ENCODE measurements at regions not wholly inside any gene's neighbourhood (a gene's known extent, or its start where the extent isn't known, plus 50 kb on each side); places are given as distances from the start of the nearest gene placed in this dataset.

DNA sequence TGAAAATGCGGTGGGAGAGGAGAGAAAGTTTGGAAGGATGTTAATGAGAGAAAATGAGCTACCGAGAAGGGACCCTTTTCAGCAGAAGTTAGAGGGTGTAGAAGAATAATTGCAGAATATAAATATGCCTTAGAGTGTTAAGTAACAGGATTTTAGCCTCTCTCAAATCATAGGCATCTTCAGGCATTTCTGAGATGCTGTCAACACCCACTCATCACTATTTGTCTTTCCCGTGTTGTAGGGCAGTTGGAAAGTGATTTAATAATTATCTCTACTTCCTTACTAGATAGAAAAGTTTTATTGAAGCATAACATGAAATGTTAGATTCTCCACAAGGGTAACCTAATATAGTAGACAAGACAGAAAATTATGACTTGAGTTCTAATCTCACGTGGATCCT lies 96.4 kb upstream of the RGS4 start:
- ChIA-PET CTCF (no interaction called here), POLR2A (interaction anchor here (0.5 kb wide), 1 partner anchor 492 kb away, joined by 6 read pairs; no protein-coding TSS in a partner anchor)
- H3K4me3 ChIP-seq (ENCODE audit: low read depth in 2 of 2, low read length in 2 of 2): no peak overlapping the region
- no peaks in the 10 kb centered on the region for H3K9me3 ChIP-seq (ENCODE audit: control insufficient read depth, insufficient read depth, low read depth, low read length)
- H3K4me1 ChIP-seq (ENCODE audit: control insufficient read depth, insufficient read depth, low read length): no peaks in the 10 kb centered on the region
- no peaks in the 10 kb centered on the region; the same call in 1 of the 2 replicates for H3K27me3 ChIP-seq (ENCODE audit: control insufficient read depth, insufficient read depth, low read length)
- ATAC-seq: no peak
- in situ Hi-C loops (cut with HindIII; ENCODE audit: low pct_unique_long_range_greater_than_20kb, low sequenced_read_pairs): no loop called here
- no peaks in the 10 kb centered on the region for H3K36me3 ChIP-seq (ENCODE audit: control insufficient read depth, insufficient read depth, low read length)
- no TSS peak for BruUV-seq (replicated peaks)
- H3K27ac ChIP-seq (ENCODE audit: low read length): no peak overlapping the region
- TF ChIP-seq, protein P1, sequence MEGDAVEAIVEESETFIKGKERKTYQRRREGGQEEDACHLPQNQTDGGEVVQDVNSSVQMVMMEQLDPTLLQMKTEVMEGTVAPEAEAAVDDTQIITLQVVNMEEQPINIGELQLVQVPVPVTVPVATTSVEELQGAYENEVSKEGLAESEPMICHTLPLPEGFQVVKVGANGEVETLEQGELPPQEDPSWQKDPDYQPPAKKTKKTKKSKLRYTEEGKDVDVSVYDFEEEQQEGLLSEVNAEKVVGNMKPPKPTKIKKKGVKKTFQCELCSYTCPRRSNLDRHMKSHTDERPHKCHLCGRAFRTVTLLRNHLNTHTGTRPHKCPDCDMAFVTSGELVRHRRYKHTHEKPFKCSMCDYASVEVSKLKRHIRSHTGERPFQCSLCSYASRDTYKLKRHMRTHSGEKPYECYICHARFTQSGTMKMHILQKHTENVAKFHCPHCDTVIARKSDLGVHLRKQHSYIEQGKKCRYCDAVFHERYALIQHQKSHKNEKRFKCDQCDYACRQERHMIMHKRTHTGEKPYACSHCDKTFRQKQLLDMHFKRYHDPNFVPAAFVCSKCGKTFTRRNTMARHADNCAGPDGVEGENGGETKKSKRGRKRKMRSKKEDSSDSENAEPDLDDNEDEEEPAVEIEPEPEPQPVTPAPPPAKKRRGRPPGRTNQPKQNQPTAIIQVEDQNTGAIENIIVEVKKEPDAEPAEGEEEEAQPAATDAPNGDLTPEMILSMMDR (IDR thresholded peaks at IDR 0.05): no peak
- TF ChIP-seq, protein P2, sequence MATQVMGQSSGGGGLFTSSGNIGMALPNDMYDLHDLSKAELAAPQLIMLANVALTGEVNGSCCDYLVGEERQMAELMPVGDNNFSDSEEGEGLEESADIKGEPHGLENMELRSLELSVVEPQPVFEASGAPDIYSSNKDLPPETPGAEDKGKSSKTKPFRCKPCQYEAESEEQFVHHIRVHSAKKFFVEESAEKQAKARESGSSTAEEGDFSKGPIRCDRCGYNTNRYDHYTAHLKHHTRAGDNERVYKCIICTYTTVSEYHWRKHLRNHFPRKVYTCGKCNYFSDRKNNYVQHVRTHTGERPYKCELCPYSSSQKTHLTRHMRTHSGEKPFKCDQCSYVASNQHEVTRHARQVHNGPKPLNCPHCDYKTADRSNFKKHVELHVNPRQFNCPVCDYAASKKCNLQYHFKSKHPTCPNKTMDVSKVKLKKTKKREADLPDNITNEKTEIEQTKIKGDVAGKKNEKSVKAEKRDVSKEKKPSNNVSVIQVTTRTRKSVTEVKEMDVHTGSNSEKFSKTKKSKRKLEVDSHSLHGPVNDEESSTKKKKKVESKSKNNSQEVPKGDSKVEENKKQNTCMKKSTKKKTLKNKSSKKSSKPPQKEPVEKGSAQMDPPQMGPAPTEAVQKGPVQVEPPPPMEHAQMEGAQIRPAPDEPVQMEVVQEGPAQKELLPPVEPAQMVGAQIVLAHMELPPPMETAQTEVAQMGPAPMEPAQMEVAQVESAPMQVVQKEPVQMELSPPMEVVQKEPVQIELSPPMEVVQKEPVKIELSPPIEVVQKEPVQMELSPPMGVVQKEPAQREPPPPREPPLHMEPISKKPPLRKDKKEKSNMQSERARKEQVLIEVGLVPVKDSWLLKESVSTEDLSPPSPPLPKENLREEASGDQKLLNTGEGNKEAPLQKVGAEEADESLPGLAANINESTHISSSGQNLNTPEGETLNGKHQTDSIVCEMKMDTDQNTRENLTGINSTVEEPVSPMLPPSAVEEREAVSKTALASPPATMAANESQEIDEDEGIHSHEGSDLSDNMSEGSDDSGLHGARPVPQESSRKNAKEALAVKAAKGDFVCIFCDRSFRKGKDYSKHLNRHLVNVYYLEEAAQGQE (IDR thresholded peaks at IDR 0.05; ENCODE audit: insufficient read depth in 1 of 2, low read depth in 2 of 2, low read length in 1 of 2): no peak
- TF ChIP-seq TCF7L2 (IDR thresholded peaks at IDR 0.05; ENCODE audit: low read depth, low read length) (no peak), SIN3A (IDR thresholded peaks at IDR 0.05; ENCODE audit: borderline replicate concordance, insufficient read depth, low read depth, low read length) (no peak), POLR2AphosphoS5 (IDR thresholded peaks at IDR 0.05; ENCODE audit: low read depth, low read length) (no peak)
- no peak for DNase-seq (ENCODE audit: low read depth, low spot score)
- intact Hi-C loops (cut with micrococcal nuclease; ENCODE audit: unreplicated experiment): no loop called here

DNA sequence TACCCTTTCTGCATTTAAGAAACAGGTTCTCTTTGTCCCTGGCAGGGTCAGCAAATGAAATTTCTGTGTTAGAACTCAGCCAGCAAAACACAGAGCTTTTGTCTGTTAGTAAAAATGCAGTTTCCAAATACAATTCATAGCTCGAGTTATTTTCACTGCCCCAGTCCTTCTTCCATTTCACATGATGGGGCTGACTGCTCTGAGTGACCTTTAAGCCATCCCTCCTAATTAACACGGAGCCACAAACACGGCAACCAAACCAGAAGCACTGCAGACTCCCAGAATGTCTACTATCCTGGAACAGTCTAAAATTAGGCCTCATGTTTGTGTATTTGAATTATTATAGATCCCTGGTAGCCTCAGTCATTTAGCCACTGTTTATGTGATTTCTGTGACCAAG lies 99.1 kb upstream of the RGS4 start:
- ATAC-seq: no peak
- in situ Hi-C loops (cut with HindIII; ENCODE audit: low pct_unique_long_range_greater_than_20kb, low sequenced_read_pairs): no loop called here
- BruUV-seq (replicated peaks): no TSS peak
- Histone ChIP-seq H3K9me3 (ENCODE audit: control insufficient read depth, insufficient read depth, low read depth, low read length) (no peaks in the 10 kb centered on the region), H3K36me3 (ENCODE audit: control insufficient read depth, insufficient read depth, low read length) (no peaks in the 10 kb centered on the region), H3K27ac (ENCODE audit: low read length) (no peak overlapping the region), H3K4me3 (ENCODE audit: low read depth in 2 of 2, low read length in 2 of 2) (no peak overlapping the region), H3K27me3 (ENCODE audit: control insufficient read depth, insufficient read depth, low read length) (no peaks in the 10 kb centered on the region; the same call in 1 of the 2 replicates), H3K4me1 (ENCODE audit: control insufficient read depth, insufficient read depth, low read length) (no peaks in the 10 kb centered on the region)
- intact Hi-C loops (cut with micrococcal nuclease; ENCODE audit: unreplicated experiment): no loop called here
- ChIA-PET CTCF (no interaction called here), POLR2A (no interaction called here)
- TF ChIP-seq, protein P1 (IDR thresholded peaks at IDR 0.05): no peak
- no peak for TF ChIP-seq SIN3A (IDR thresholded peaks at IDR 0.05; ENCODE audit: borderline replicate concordance, insufficient read depth, low read depth, low read length)
- TF ChIP-seq TCF7L2 (IDR thresholded peaks at IDR 0.05; ENCODE audit: low read depth, low read length): no peak
- TF ChIP-seq, protein P2 (IDR thresholded peaks at IDR 0.05; ENCODE audit: insufficient read depth in 1 of 2, low read depth in 2 of 2, low read length in 1 of 2): no peak
- TF ChIP-seq POLR2AphosphoS5 (IDR thresholded peaks at IDR 0.05; ENCODE audit: low read depth, low read length): no peak
- DNase-seq (ENCODE audit: low read depth, low spot score): no peak
